ENCODE measurements at regions not wholly inside any gene's neighbourhood (a gene's known extent, or its start where the extent isn't known, plus 50 kb on each side); places are given as distances from the start of the nearest gene placed in this dataset.

DNA sequence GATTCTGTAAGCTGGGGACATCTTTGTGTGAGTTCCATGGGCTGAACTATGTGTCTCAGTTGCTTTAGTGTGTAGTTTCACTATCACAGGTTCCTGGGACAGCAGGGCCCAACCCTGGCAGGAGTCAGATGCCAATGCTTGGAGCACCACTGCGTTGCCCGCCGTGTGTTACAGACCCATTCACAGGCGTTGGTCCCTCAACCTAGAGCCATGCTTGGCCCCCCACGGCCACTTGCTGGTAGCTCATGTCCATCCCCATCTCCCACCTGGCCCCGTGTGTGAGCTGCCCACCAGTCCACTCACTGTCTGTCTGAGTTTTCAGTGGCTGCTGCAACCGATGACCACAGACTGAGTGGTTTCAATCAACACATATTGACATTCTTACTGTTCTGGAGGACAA, 546.9 kb downstream of the TCERG1L start:
- TF ChIP-seq, protein P1, sequence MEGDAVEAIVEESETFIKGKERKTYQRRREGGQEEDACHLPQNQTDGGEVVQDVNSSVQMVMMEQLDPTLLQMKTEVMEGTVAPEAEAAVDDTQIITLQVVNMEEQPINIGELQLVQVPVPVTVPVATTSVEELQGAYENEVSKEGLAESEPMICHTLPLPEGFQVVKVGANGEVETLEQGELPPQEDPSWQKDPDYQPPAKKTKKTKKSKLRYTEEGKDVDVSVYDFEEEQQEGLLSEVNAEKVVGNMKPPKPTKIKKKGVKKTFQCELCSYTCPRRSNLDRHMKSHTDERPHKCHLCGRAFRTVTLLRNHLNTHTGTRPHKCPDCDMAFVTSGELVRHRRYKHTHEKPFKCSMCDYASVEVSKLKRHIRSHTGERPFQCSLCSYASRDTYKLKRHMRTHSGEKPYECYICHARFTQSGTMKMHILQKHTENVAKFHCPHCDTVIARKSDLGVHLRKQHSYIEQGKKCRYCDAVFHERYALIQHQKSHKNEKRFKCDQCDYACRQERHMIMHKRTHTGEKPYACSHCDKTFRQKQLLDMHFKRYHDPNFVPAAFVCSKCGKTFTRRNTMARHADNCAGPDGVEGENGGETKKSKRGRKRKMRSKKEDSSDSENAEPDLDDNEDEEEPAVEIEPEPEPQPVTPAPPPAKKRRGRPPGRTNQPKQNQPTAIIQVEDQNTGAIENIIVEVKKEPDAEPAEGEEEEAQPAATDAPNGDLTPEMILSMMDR (IDR thresholded peaks at IDR 0.05) = no peak
- TF ChIP-seq POLR2A (IDR thresholded peaks at IDR 0.05) (no peak), EP300 (IDR thresholded peaks at IDR 0.05) (no peak)

Measured in ovary (tissue), 3 donors.